Stimulated activated CD8-positive, alpha-beta memory T cell treated with anti-CD3 and anti-CD28 coated beads, Interleukin-4, amount 100 ng/mL, for 1 hour (primary cell): ENCODE measurements at regions not wholly inside any gene's neighbourhood (a gene's known extent, or its start where the extent isn't known, plus 50 kb on each side); places are given as distances from the start of the nearest gene placed in this dataset.

Source experiments
- DNase-seq, 2 donors: peaks; one replicate each; pipeline ENCODE4 v3.0.0-alpha.2; 2020; ENCODE audit warnings: low read depth in 2 of 2, low spot score in 1 of 2

DNA sequence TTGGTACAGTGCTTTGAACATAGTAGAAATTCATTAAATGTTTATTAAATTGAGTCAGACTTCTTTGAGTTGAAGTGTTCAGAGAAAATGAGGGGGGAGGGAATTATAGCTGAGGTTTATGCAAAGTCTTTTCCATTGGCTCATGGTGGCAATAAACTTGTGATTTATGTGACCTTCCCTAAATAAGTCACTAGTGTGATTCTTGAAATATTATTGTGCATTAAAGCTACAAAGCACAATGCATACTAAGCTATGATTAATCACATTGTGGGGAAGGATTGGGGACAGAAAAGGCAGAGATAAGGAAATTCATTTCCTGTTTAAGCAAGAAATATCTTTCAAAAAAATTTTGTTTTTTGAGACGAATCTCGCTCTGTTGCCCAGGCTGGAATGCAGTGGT lies 877.5 kb downstream of the TFAP2A start:
- no peak for DNase-seq

DNA sequence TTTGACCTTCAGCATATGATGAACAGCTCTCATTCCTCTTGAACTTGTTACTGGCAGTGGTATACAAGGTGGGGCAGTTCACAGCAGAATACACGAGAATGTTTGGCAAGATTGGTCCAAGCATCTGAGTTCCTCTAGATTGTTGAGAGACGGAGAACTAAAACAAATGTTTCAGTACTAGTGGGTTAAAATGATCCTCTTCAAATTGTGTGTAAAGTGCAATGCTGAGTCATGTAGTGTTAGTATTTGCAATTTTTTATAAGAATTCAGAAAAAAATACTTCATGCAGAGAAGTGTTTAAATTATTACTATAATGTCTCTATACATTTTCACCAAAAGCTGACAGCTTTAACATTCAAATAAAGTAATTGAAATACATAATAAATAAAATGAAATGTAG lies 879.8 kb downstream of the TFAP2A start:
- DNase-seq, result no peak

DNA sequence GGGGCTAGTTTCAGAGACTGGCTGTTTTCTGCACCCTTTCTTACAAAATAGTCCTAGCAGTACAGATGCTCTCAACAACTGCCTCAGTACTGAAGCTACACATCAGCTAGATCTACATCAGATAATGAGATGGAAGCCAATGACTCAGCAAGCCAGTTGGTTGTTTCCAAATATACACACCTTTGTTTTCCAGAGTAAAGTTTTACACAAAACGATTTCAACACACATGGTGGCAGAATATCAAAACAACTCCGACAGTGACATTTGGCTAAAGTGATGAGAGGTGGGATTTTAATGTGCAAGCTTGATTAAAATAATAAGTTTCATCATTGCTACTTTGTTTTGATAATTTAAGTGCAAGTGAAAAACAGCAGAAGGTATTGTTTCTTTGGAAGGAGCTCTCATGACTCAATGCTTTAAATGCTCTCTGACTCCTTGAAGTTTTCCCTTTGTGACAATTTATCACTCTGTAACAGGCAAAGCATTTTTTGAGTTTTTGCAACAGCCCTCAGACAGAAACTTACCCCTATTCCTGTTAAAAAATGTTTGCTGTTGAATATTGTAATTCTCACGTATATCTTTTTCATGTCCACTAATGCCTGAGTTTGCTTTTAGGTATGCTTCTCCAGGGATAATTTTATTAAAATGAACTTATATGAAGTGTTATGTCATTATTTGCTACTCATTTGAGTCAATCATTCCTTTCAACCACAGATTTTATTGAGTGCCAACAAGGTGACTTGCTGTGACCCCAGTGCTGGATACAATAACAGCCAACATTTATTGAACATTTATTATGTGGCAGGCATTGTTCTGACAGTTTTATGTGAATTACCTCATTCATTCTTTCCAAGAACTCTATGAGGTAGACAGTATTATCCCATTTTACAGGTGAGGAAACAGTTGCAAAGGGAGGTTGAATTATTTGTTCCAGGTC lies 882.0 kb downstream of the TFAP2A start:
- DNase-seq, result no peak

DNA sequence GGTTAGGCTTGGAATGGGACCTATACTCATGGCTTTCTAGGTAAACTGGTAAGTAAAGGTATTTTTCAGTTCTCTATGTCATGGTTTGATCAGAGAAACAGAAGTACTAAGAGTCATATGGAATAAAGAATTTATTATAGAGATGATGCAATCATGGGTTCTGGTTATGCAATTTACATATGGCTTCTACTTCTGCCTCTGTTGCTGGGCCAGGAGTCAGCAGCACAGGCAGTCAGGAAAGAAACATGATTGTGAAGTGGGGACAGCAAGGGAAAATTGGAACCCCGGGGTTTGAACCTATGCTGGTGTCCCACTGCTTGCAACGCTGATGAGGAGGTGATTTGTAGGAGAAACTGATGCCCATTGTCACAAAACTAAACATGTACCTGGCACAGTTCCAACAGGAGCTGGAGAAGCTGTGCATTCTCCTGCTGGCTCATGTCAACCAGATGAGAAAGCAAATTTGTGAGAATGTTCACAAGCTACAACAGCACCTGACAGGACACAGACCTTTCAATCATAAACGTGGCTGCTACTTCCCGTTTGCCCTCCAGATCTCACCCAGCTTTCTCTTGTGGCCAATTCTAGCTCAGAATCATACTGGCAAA lies 887.1 kb downstream of the TFAP2A start:
- DNase-seq, result no peak

DNA sequence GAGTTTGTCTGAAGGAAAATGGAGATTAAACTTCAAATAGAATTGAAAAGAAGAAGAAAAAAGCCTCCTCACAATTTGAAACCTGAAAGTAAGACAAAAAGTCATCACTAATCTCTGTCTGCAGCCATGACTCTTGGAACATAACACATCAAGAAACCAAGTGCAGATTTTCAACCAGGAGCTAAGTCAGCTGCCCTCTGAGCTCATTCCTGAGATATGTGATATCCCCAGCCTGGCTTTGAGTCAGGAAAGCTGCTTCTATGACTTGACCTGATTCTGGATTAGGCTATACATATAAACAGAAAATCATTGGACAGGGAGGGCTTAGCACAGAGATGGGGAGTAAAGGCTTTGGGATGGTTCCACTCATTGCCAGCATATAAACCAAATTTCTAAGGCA lies 891.4 kb downstream of the TFAP2A start:
- no peak for DNase-seq

DNA sequence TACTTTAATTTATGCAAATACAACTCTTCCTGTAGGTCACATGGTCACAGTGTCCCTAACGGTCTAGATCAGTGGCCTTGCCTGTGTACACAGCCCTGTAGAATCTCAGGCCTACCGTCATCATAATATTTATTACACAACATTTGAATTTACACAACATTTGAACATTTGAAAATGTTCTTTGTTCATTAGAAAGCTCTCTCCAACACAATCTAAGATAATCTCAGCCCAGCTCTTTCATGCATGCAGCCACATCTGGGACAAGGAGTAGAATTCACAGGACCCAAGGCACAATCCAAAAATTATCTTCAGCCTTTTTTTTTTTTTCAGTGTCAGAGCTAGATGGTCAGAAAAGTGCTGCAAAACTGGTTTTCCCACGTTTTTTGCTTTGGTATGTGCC lies 892.8 kb downstream of the TFAP2A start:
- no peak for DNase-seq

DNA sequence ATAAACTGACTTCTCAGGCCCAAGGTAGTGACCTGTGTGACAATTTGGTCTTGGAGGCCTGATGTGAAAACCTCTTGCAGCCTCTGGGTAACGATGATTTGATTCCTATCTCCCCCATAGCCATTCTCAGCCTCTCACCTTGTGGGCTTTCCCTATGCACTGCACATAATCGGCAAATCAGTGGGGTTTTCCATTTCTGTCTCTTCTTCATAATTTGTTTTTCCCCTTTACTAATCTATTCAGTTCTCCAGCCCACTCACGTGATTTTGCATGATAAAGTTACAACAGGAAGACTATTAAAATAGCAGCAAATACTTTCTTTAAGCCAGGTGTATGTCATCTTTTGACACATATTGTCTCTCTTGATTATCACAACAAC lies 893.7 kb downstream of the TFAP2A start:
- no peak for DNase-seq

DNA sequence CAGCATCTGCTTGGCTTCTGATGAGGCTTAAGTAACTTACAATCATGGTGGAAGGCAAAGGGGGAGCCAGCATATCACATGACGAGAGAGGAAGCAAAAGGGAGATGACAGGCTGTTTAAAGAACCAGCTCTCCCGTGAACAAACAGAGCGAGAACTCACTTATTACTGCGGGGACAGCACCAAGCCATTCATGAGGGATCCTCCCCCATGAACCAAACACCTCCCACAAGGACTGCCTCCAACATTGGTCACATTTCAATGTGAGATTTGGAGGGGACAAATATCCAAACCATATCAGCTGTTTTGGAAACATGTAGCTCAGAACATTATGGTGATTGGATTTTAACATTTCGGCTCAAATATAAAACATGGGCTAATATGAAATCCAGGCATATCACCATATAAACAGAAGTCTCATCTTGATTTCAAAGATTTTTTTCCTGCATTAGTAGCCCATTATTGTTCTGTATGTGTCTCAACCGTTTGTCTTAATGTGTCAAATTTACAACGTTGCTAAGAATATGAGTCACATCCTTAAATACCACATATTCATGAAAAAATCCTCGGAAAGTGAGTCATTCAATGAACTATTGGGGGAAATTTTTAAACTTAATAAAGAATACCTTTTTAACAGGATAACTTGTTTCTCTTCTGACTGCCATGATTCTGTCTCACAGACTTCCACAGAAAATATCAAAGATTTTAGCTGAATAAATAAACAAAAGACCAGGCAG lies 894.3 kb downstream of the TFAP2A start:
- no peak for DNase-seq

DNA sequence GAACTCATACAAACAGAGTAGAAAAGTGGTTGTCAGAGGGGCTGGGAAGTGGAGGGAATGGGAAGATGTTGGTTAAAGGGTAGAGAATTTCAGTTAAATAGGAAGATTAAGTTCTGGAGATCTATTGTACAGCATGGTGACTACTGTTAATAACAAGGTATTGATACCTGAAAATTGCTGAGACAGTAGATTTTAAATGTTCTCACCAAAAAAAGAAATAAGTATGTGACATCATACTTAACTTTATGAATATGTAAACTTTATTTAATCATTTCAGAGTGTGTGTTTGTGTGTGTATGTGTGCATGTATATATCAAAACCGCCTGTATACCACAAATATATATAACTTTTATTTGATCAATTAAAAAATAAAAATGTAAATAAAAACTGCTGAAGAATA lies 896.4 kb downstream of the TFAP2A start:
- no peak for DNase-seq

DNA sequence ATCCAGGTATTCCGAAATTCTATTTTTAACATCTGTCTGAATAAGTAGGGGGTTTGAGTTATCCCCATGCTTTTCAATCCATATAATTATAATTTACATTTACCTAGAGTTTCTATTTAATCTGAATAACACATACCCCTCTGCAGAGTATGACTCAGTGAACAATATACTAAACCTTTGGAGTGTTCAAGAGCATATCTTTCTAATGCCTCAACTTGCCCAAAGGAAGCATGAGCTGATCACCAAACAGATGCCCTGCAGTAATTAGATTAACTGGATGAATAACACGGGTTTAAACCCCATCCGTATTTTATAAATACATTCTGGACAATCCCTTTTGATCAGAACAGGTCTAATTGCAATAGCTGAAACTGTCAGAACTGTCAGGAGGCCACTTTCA lies 897.1 kb downstream of the TFAP2A start:
- DNase-seq, result no peak

DNA sequence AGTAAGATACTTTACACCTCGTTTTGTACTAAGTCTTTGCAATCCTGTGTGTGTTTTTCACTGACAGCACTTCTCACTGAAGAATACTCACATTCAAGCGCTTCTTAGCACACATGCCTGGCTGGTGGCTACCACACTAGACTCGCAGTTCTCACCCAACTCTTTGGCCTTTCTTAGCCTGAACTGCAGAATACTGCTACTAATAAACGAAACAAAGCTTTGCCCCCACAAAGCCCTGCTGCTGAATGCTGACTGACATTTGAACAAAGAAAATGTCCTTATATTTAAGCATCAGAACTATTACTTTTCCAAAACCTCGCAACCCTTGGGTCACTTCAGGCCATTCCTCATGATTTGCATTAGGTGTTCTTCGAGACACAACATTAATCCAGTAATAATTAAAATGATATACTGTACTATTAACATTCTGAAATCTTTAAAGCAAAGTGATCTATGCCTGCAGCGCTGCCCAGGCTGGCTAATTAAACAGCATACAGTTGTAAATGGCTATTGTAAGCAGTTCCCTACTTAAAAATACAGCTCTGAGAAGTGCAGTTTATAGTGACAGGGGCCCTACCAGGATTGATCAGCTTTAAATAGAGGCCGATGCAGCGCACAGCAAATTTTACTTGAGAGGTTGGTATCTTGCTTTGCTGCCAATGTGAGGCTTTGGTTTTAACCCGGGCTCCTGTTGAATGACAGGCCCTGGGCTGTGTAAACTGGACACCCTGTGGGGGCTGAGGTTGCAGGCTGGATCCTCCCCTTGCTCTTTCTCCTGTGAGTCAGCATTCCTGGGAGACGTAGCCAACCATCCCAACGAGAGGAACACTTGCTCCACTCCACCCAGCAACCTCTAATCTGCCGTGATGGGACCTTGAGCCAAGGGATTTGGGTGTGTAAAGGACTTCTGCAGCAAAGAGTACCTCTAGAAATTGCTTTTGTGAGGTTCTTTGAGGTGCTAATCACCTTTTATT lies 899.0 kb downstream of the TFAP2A start:
- no peak for DNase-seq

DNA sequence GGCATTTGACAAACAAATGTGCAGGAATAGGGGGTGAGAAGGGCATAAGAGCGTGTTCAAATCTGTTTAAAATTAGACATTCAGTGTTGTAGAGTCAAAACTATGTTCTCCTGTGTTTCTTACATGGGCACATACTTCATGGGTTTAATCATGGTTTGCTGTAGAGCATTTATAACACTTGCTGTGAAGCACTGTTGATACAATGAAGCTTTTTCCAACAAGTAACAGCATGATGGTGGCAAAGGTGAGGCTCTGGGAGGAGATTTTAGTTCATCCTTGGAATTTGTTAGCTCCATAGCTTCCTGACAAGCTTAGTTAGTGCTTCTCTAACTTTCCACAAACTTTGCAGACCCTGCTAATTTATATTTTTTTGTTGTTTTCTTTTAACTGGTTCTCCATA lies 900.7 kb downstream of the TFAP2A start:
- no peak for DNase-seq

DNA sequence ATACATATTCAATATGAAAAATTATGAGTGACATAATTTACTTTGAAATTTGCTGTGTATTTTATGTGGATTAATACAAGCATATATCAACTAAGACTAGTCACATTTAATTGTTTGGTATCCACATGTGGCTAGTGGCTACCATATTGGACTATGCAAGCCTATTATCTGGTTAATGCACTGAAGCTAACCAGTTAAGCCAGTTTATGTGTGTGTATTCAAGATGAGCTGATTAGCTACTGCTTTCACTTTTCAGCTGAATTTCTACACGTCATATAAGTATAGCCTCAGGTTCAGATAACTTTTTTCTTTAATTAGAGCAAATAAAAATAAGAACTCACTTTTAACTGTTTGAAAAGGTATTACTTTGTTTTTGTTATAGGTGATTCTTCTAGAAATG lies 903.7 kb downstream of the TFAP2A start:
- DNase-seq, result no peak

DNA sequence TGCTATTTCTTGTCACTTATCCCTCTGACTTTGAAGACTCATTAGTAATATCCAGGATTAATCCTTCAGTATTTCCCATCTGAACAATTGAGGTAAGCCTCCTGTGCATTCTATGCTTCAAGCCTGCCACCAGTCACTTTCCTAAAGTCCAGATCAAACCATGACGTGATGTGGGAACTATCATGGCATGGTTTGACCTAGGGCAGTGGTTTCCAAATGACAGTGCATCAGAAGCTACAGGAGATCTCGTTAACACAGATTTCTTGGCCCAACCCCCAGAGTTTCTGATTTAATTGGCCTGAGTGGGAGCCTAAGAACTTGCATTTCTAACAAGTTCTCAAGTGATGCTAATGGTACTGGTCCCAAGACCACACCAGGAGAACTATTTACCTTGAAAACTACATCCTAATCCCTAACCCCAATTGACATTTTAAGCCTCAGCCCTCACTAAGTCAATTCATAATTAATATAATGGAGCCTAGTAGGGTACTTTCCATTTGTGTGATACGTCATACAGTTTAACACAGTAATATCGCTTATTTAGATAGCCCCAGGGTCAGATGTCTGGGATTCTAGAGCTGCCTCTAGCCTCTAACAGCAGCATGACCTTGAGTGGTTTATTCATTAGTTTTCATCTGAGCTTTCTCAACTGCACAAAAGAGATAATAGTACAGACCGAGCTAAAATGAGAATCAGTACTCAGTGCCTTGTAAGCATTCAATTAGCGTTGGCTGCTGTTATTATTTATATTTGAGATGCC lies 907.6 kb downstream of the TFAP2A start:
- DNase-seq, result no peak

DNA sequence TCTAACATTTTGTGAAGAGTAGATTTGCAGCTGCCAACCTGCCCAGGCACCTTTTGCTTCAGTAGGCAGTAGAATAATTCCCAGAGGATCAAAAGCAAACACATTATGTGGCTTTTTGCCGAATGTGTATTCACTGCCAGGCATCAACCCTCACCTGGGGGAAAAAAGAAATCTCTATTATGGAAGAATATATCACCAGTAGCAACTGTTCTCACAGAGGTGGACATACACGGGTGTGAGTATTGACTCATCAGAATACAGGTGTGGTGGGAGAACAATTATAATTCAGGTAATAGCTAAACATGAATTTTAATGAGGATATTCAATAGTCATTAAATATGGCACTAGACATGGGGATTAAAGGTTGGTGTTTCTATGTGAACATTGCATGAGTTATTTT lies 910.7 kb downstream of the TFAP2A start:
- DNase-seq, result no peak

DNA sequence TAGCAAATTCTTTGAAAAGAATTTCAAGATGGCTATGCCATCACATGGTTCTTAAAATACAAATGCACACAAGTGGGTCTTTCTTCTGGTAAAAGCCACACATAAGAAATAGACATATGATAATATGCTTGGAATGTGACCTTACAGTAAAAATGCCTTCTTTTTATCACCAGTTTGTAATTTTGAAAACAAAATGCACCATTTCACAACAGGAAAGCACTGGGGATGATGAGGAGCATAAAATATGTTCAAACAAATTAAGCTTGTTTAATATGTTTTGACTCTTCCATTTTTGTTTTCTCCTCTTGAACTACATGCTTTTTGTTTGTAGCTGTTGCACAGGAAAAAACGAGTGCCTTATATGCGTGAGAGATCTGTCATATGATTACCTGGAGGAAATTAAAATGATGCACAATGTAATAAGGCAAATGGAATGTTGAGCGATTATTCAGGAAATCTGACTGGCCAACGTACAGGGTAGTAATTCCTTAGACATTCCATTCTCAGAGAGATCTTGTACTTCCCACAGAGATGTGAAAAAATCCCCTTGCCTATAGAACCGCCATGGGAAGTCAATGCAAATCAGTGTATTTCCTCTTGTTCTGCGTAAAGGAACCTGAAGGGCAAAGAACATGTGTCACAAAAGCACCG lies 911.6 kb downstream of the TFAP2A start:
- no peak for DNase-seq

DNA sequence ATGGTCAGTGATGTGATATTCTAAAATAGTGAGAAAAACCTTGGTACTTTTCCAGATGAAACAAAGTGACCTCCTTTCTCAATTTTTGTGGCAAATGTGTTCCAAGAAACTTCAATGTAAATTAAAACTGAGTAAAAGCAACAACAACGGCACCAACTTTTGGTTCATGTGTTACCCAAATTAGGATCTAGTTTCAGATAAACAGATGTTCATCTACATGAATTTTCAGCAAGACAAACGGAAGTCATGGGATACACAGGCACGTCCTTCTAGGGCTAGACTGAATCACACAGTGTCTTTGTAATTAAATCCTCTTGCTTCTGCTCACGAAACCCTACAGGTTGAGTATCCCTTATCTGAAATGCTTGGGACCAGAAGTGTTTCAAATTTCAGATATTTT lies 915.2 kb downstream of the TFAP2A start:
- no peak for DNase-seq

DNA sequence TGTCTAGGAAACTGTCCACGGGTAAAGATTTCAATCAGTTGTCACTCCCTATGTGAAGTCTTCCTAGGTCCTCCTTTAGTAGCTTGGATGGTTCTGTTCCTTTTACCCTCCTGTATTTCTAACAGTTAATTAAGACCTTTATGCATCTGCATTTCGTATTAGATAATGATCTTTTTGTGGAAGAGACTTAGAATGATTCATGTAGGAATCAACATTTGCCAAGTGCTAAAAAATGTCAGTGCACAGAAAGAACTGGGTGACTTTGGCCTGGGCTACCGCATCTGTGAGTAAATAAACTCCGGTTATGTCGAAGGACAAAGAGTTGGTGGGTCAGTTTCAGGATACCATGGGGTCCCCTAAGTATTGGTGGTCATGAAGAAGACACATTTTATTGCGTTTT lies 918.0 kb downstream of the TFAP2A start:
- DNase-seq, result no peak

DNA sequence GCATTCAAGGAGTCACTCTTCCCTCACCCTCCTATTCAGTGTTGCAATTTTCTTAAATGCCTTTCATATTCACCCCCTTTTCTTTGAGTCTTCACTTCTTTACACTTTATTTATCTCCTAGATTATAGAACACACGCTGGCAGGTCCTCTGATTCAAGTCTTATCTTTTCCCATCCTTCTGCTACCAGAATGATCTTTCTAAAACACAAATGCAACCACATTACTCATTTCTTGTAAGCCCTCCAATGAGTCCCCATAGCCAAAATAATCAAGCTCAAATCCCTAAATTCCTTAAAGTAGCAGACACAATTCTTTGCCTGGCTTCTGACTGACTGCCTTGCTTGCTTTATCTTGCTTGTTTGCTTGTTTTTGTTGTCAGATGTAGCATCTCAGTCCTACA lies 920.0 kb downstream of the TFAP2A start:
- DNase-seq, result no peak

DNA sequence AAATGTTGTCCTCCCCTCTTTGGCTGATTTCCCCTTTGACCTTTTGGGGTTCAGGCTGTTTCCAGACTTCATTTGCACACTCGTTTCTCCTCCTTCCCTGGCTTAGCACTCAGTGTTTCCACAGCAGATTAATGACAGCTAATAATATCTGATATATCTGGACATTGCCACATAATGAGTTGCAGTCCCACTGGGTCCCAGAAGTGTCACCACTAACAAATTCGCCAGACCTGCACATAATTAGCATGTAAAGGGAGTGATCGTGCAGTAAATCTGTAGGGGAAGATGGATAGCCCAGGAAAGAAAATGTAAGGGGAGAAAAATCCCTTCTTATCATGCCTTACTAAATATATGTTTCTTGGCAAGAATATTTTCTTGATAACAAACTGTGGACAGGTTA lies 922.1 kb downstream of the TFAP2A start:
- no peak for DNase-seq
